ENCODE measurements at regions not wholly inside any gene's neighbourhood (a gene's known extent, or its start where the extent isn't known, plus 50 kb on each side); places are given as distances from the start of the nearest gene placed in this dataset.

DNA sequence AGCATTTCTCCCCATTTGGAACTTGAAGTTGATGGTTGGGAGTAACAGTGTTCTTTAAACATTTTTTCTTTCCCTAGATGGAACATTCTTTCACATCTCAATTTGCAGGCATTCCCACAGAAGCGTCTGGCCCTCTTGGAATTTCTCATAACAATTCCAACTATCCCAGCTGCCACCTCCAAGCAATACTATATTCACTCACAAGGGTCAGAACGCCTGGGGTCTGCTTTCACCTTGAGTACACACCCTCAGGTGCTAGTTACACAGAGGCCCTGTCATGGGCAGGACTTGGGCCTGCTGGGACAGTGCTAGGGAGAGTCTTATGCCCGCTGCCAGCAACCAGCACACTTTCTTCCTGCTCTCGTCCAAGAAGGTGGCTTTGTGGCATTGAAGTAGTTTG lies 136.5 kb downstream of the JCAD start:
- DNase-seq (ENCODE audit: low spot score), result no peak
- H3K4me1 ChIP-seq (ENCODE audit: control insufficient read depth in 4 of 4, insufficient read depth in 4 of 4, low read length in 3 of 4), result peaks cover 0 to 17% (median 3%) of the 10 kb centered on the region in 4 donors
- H3K27ac ChIP-seq (ENCODE audit: low read depth in 1 of 2, low read length in 2 of 2), result no peak overlapping the region
- no peaks in the 10 kb centered on the region for H3K36me3 ChIP-seq (ENCODE audit: control insufficient read depth in 4 of 4, insufficient read depth in 3 of 4, low read depth in 1 of 4, low read length in 3 of 4)
- no peaks in the 10 kb centered on the region for H3K9me3 ChIP-seq (ENCODE audit: control insufficient read depth in 4 of 4, low read length in 3 of 4)
- WGBS, result 85% methylated on average over 4 of the region's 4 CpGs
- H3K27me3 ChIP-seq (ENCODE audit: control insufficient read depth in 4 of 4, insufficient read depth in 4 of 4, low read length in 3 of 4), result no peaks in the 10 kb centered on the region
- H3K4me3 ChIP-seq (ENCODE audit: low read depth in 1 of 3, low read length in 3 of 3), result no peak overlapping the region
- no peak overlapping the region for H3K9ac ChIP-seq (ENCODE audit: low read depth in 1 of 2, low read length in 2 of 2)
- TF ChIP-seq NR2F2 (IDR thresholded peaks at IDR 0.05) (no peak), GABPA (IDR thresholded peaks at IDR 0.05 in 1 of 2, conservative IDR thresholded peaks at IDR 0.05 in 1 of 2) (no peak), TAF1 (conservative IDR thresholded peaks at IDR 0.05) (no peak), EGR1 (IDR thresholded peaks at IDR 0.05; ENCODE audit: low read depth in 2 of 2) (no peak)

DNA sequence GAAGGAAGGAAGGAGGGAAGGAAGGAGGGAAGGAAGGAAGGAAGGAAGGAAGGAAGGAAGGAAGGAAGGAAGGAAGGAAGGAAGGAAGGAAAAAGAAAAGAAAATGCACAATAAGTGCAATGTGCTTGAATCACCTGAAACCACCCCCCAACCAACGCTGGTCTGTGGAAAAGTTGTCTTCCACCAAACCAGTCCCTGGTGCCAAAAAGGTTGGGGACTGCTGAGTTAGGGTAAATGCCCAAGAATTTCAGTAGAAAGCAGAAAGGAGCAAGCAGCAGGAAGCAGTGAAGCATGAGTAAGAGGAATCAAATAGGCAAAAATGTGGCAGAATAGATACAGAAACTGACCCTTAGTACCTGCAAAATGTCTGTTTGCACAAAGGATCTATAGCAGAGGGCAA lies 137.2 kb downstream of the JCAD start:
- Histone ChIP-seq H3K27ac (ENCODE audit: low read depth in 1 of 2, low read length in 2 of 2) (no peak overlapping the region), H3K27me3 (ENCODE audit: control insufficient read depth in 4 of 4, insufficient read depth in 4 of 4, low read length in 3 of 4) (no peaks in the 10 kb centered on the region), H3K9me3 (ENCODE audit: control insufficient read depth in 4 of 4, low read length in 3 of 4) (no peaks in the 10 kb centered on the region), H3K9ac (ENCODE audit: low read depth in 1 of 2, low read length in 2 of 2) (no peak overlapping the region), H3K4me3 (ENCODE audit: low read depth in 1 of 3, low read length in 3 of 3) (no peak overlapping the region), H3K36me3 (ENCODE audit: control insufficient read depth in 4 of 4, insufficient read depth in 3 of 4, low read depth in 1 of 4, low read length in 3 of 4) (no peaks in the 10 kb centered on the region), H3K4me1 (ENCODE audit: control insufficient read depth in 4 of 4, insufficient read depth in 4 of 4, low read length in 3 of 4) (peaks cover 0 to 17% (median 3%) of the 10 kb centered on the region in 4 donors)
- TF ChIP-seq RAD21 (IDR thresholded peaks at IDR 0.05), result no peak
- TF ChIP-seq GABPA (IDR thresholded peaks at IDR 0.05 in 1 of 2, conservative IDR thresholded peaks at IDR 0.05 in 1 of 2), result no peak
- no peak for TF ChIP-seq NR2F2 (IDR thresholded peaks at IDR 0.05)
- TF ChIP-seq HNF4G (IDR thresholded peaks at IDR 0.05), result no peak
- TF ChIP-seq EGR1 (IDR thresholded peaks at IDR 0.05; ENCODE audit: low read depth in 2 of 2), result no peak
- TF ChIP-seq RXRA (IDR thresholded peaks at IDR 0.05), result peak in 1 of 2 donors; percentile 27
- TF ChIP-seq, protein P1, sequence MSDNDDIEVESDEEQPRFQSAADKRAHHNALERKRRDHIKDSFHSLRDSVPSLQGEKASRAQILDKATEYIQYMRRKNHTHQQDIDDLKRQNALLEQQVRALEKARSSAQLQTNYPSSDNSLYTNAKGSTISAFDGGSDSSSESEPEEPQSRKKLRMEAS (IDR thresholded peaks at IDR 0.05), result no peak
- no peak for TF ChIP-seq FOXA2 (IDR thresholded peaks at IDR 0.05)
- TF ChIP-seq, protein P2, sequence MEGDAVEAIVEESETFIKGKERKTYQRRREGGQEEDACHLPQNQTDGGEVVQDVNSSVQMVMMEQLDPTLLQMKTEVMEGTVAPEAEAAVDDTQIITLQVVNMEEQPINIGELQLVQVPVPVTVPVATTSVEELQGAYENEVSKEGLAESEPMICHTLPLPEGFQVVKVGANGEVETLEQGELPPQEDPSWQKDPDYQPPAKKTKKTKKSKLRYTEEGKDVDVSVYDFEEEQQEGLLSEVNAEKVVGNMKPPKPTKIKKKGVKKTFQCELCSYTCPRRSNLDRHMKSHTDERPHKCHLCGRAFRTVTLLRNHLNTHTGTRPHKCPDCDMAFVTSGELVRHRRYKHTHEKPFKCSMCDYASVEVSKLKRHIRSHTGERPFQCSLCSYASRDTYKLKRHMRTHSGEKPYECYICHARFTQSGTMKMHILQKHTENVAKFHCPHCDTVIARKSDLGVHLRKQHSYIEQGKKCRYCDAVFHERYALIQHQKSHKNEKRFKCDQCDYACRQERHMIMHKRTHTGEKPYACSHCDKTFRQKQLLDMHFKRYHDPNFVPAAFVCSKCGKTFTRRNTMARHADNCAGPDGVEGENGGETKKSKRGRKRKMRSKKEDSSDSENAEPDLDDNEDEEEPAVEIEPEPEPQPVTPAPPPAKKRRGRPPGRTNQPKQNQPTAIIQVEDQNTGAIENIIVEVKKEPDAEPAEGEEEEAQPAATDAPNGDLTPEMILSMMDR (IDR thresholded peaks at IDR 0.05; ENCODE audit: low read depth, low read length, missing input control), result no peak
- TF ChIP-seq HNF4A (conservative IDR thresholded peaks at IDR 0.05), result peak in 1 of 2 donors; percentile 39
- TF ChIP-seq, protein P3, sequence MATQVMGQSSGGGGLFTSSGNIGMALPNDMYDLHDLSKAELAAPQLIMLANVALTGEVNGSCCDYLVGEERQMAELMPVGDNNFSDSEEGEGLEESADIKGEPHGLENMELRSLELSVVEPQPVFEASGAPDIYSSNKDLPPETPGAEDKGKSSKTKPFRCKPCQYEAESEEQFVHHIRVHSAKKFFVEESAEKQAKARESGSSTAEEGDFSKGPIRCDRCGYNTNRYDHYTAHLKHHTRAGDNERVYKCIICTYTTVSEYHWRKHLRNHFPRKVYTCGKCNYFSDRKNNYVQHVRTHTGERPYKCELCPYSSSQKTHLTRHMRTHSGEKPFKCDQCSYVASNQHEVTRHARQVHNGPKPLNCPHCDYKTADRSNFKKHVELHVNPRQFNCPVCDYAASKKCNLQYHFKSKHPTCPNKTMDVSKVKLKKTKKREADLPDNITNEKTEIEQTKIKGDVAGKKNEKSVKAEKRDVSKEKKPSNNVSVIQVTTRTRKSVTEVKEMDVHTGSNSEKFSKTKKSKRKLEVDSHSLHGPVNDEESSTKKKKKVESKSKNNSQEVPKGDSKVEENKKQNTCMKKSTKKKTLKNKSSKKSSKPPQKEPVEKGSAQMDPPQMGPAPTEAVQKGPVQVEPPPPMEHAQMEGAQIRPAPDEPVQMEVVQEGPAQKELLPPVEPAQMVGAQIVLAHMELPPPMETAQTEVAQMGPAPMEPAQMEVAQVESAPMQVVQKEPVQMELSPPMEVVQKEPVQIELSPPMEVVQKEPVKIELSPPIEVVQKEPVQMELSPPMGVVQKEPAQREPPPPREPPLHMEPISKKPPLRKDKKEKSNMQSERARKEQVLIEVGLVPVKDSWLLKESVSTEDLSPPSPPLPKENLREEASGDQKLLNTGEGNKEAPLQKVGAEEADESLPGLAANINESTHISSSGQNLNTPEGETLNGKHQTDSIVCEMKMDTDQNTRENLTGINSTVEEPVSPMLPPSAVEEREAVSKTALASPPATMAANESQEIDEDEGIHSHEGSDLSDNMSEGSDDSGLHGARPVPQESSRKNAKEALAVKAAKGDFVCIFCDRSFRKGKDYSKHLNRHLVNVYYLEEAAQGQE (IDR thresholded peaks at IDR 0.05), result no peak
- TF ChIP-seq YY1 (IDR thresholded peaks at IDR 0.05), result peak; percentile 48
- no peak for TF ChIP-seq FOXA1 (IDR thresholded peaks at IDR 0.05)
- TF ChIP-seq, protein P4, sequence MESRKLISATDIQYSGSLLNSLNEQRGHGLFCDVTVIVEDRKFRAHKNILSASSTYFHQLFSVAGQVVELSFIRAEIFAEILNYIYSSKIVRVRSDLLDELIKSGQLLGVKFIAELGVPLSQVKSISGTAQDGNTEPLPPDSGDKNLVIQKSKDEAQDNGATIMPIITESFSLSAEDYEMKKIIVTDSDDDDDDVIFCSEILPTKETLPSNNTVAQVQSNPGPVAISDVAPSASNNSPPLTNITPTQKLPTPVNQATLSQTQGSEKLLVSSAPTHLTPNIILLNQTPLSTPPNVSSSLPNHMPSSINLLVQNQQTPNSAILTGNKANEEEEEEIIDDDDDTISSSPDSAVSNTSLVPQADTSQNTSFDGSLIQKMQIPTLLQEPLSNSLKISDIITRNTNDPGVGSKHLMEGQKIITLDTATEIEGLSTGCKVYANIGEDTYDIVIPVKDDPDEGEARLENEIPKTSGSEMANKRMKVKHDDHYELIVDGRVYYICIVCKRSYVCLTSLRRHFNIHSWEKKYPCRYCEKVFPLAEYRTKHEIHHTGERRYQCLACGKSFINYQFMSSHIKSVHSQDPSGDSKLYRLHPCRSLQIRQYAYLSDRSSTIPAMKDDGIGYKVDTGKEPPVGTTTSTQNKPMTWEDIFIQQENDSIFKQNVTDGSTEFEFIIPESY (IDR thresholded peaks at IDR 0.05), result no peak
- TF ChIP-seq SP1 (IDR thresholded peaks at IDR 0.05), result no peak
- TF ChIP-seq, protein P5, sequence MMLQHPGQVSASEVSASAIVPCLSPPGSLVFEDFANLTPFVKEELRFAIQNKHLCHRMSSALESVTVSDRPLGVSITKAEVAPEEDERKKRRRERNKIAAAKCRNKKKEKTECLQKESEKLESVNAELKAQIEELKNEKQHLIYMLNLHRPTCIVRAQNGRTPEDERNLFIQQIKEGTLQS (IDR thresholded peaks at IDR 0.05), result no peak
- TF ChIP-seq JUND (IDR thresholded peaks at IDR 0.05), result no peak
- no peak for TF ChIP-seq TAF1 (conservative IDR thresholded peaks at IDR 0.05)
- DNase-seq (ENCODE audit: low spot score), result no peak
- 69% methylated on average over 1 of the region's 1 CpG for WGBS
